Fibroblast of the aortic adventitia (primary cell): ENCODE measurements at regions not wholly inside any gene's neighbourhood (a gene's known extent, or its start where the extent isn't known, plus 50 kb on each side); places are given as distances from the start of the nearest gene placed in this dataset.

ENCODE experiments used
- DNase-seq: peaks from one replicate; pipeline ENCODE4 v3.0.0-alpha.2; 2010; ENCODE audit warnings: low read depth
- H3K4me3 ChIP-seq: 2 replicates; pipeline ENCODE4 v1.5.1; 2011; ENCODE audit warnings: low read depth, mild to moderate bottlenecking, control low read depth, low read length, moderate library complexity
- CTCF ChIP-seq: IDR thresholded peaks from 2 replicates; pipeline ENCODE4 v1.5.1; 2011; ENCODE audit warnings: mild to moderate bottlenecking, low read length, control low read depth, inconsistent platforms; ENCODE audit not compliant: insufficient read depth

DNA sequence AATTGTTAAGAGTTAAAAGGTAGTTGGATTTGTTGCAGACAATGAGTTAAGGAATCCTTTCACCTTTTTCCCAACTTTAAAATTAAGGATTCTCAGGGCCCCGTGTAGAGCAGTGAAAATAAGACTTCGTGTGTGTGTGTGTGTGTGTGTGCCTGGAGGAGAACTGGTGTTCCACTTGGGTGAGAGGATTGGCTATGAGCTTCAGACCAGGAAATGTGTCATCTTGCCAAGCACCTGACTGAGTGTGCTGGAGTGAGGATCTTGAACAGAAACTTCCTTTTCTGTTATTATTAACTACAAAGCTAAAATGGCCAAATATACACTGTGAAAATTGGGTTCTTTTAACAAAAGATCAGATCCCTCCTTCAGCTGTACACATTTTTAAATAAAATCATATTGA is 113.1 kb upstream of the VCX2 start:
- H3K4me3 ChIP-seq, result no peak overlapping the region
- no peak for DNase-seq
- no peak for TF ChIP-seq CTCF

DNA sequence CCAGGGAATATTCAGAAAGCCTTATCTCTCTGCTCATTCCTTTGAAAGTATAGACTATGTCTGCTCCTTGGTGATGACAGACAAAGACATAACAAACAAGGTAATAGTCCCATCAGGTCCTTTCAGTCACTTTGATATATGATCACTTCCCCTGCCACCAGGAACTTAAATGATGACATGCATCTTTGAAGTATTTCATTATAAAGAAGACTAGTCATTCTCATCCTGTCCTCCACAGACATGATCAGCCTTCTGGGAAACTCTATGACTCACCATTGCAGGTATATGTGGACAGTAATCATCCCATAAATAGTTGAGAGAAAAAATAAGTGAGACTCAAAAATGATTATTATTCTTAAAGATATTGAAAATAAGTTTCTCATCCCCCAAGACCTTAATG is 117.5 kb upstream of the VCX2 start:
- no peak for DNase-seq
- H3K4me3 ChIP-seq, result no peak overlapping the region
- no peak for TF ChIP-seq CTCF

DNA sequence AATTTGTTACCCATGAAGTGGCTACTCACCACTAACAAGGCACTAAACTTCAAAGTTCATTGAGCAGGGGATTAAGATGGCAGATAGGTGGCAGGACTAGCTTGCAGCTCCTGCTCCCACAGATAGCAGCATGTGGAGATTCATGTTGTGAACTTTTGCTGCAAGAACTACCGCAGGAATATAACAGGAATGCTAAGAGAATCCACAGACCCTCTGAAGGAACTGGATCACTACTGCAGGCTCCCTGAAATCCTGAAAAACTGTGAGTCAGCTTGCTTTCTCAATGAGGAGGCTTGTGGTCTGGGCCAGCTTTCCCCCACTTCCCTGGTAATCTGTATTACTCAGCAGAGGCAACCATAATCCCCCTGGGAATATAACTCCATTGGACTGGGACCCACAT is 118.5 kb upstream of the VCX2 start:
- H3K4me3 ChIP-seq, result no peak overlapping the region
- DNase-seq, result no peak
- no peak for TF ChIP-seq CTCF

GRCh38 chrX:8297766-8298165 is 126.7 kb upstream of the VCX2 start:
- TF ChIP-seq CTCF, result no peak
- no peak for DNase-seq
- no peak overlapping the region for H3K4me3 ChIP-seq

- DNase-seq, result no peak
- H3K4me3 ChIP-seq, result no peak overlapping the region
- TF ChIP-seq CTCF, result no peak
Measured at GRCh38 chrX:8304668-8305067, 133.6 kb upstream of the VCX2 start.

- DNase-seq, result no peak
- no peak overlapping the region for H3K4me3 ChIP-seq
- no peak for TF ChIP-seq CTCF
Measured at GRCh38 chrX:8305350-8305749, 134.3 kb upstream of the VCX2 start.

DNA sequence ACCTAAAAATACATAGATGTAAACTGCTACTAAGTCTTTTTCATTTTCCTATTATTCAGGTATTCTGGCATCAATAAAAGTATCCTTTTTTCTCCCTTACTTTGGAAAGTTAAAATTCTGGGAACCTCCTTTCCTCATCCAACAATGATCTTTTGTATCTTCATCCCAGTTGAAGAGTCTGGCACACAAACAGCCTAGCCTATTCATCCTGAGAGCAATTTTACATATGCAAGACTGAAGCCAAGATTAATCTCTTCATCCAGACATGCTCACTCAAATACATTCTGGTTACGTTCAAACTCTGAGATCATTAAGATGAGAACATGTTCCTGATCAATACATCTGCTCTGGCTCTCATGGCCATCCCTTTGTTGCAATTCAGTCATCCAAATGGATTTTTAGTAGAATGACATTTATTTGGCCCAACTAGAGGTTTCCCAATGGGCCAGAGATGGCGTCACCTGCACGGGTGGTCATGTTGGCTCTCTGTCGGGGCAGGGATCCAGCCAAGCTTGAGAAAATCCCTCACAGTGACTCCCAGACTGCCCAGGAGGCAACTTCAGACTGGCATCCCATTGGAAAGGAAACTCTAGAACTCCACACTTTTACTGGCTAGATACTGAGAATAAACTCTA is 135.3 kb upstream of the VCX2 start:
- TF ChIP-seq CTCF, result no peak
- no peak for DNase-seq
- no peak overlapping the region for H3K4me3 ChIP-seq
